NCI-H748 (cell line): ENCODE measurements at regions not wholly inside any gene's neighbourhood (a gene's known extent, or its start where the extent isn't known, plus 50 kb on each side); places are given as distances from the start of the nearest gene placed in this dataset.
A peak's percentile ranks its signal among the peaks of the same experiment; 100 is the strongest.

Experiments
- DNase-seq: peaks from one replicate; lab custom pipeline; 2025; ENCODE audit not compliant: unreplicated experiment; lab: John Stamatoyannopoulos, UW

GRCh38 chr18:72470391-72470790 lies 73.8 kb downstream of the CBLN2 start:
- DNase-seq = no peak

DNA sequence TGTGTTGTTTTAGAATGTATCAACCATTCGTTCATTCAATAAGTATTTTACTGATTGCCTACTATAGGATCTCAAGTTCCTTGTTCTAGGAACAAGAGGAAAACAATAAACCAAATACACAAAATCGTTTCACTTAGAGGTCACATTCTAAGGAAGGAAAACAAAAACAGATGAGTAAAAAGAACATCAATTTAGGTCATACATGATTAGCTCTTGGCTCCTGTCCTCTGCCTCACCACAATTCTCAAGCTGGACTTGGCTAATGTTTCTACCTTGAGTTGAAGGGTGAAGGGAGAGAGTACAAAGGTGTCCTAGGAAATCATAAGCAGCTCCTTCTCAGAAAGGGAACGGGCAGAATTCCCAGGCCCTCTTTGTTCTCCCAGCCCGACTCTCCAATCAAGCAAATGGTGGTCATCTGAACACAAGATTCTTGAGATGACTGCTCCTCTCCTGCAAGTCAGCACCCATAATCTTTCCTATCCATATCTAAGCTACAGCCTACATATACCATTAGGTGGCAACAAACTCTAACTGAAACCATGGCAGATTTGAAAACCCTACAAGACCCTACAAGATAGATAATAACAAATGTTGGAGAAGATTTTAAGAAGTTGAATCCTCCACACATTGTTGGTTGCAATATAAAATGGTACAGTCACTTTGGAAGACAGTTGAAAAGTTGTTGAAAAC lies 76.0 kb downstream of the CBLN2 start:
- no peak for DNase-seq

DNA sequence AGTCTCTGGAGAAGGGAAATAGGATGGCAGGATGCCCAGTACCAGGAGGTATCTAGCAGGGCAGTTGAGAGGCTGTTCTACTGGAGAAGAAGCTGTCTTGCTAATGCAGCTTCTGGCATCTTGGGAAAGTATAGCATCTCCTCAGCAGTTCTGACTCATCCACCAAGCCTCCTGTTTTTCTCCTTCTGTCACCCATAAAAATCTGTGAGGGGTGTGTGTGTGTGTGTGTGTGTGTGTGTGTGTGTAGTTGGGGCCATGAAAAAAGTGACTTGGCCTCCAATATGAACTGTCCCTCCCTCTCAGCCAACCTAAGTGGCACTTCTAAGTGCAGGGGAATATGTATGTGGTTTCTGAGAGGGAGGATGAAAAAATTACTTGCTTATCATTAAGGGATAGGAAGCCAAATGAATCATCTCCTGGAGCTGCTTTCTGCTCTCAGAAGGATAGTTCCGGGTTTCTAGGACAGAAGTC lies 83.9 kb downstream of the CBLN2 start:
- DNase-seq = no peak

- DNase-seq = no peak
Measured at GRCh38 chr18:72458271-72458670, 85.9 kb downstream of the CBLN2 start.

GRCh38 chr18:72456802-72457201 lies 87.3 kb downstream of the CBLN2 start:
- no peak for DNase-seq

DNA sequence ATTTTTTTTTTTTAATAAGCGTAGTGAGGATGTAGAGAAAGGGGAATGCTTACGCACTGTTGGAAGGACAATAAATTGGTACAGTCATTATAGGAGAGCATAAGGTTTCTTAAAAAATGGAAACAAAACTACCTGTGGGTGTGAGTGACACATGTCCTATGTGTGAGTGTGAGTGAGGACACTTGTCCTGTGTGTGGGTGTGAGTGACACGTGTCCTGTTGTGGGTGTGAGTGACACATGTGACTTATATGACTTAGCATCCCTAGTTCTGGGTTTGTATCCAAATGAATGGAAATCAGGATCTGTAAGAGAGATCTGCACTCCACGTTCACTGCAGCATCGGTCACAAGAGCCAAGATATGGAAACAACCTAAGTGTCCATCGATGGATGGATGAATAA lies 91.8 kb downstream of the CBLN2 start:
- DNase-seq = no peak

DNA sequence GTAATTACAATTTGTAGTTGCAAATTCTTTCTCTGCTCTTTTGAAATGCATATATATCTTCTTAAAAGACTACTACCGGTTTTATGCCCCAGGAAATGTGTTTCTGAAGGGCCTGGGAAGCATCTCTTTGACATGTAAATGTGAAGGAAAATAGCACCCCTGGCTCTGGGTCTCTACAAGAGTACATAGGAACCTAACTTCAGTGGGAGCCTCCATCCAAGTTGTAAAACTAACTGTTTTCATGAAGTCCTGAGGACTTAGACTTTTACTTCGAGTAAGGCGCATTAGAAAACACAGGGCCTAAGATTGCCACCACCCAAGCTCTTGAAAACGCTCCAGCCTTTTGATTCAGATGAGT lies 99.4 kb downstream of the CBLN2 start:
- DNase-seq = no peak

- DNase-seq = no peak
Measured at GRCh38 chr18:72444111-72444797, 99.9 kb downstream of the CBLN2 start.

DNA sequence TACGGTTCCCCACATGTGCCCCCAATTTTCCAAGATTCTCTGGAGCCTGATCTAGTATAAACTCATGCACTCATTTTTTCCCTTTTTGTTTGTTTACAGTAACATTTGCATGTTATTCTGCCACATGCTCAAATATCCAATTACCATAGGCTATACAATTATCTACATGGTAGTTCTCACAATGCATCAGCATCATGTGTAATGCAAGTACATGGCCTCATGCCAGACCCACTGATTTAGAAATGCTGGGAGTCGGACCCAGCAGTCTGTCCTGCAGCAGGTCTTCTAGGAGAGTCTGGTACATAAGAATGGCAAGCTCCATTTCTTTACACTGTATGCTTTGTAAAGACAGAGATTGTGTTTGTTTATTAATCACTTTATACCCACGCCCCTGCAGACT lies 107.7 kb downstream of the CBLN2 start:
- DNase-seq = peak; percentile 77

DNA sequence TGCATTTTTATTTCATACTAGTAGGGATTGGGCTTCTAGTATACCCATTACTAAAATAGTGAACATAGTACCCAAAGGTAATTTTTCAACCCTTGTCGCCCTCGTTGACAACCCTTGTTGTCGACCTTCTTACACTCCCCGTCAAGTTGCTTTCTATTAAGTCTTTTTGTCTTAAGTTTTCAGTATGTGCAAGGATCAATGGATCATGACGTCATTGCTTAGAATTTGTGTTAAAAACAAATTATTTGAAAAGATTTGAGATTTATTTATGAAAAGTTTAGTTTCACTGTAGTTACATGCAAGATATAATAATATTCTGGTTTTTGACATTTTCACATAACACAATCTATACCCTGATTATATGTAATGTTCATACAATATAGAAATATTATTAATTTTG lies 110.4 kb downstream of the CBLN2 start:
- DNase-seq = no peak

DNA sequence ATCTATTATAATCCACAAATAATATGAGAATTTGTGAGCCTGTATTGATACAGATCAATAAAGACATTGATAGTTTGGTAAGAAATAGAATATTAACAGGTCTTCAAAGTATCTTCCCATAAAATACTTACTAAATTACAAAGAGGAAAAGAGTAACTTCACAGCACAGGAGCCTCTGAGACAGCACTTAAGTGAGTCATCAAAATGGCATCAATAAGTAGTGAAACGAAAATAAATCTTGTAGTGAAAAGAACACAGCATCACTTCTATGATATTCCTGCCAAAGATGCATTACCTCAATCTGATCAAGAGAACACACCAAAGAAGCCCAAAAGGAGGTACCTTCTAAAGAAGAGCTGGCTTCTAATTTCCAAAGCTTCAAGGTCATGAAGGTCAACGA lies 116.4 kb downstream of the CBLN2 start:
- DNase-seq = no peak

DNA sequence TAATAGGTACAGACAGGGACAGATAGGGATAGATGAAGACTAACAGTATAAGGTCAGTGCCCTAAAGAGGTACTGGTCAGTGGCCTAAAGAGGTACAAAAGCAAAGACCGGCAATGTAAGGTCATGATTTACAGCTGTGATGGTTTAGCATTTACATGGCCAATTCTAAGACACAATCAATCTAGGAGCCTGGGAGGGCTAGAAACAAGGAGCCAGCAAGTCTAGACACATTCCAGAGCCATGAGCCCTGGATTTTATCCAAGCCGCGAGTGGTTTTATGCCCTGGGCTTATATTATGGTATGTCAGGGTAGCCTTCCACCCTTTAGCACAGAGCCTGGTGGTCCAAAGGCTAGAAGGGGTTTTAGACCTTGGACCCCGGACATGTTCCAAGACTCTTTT lies 124.2 kb downstream of the CBLN2 start:
- DNase-seq = no peak

- DNase-seq = no peak
Measured at GRCh38 chr18:72412927-72413326, 131.2 kb downstream of the CBLN2 start.

DNA sequence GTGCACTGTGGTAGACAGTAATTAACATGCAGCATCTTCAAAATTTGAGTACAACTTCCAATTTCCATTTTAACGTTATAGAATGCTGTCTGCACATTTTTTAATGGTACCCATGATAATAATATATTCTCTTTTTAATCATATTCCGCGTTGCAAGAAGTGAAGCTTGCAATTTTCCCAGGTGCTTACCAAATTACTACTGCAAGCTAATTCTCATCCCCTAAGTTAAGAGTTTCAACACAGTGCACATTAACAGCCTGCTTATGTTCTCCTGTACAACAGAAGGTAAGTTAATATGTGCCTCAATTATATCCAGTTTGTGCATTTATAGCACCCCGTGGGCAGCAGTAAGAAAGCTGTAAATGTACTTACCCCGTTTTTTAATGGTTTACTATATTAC lies 132.9 kb downstream of the CBLN2 start:
- no peak for DNase-seq

- DNase-seq = no peak
Measured at GRCh38 chr18:72410399-72410798, 133.7 kb downstream of the CBLN2 start.

DNA sequence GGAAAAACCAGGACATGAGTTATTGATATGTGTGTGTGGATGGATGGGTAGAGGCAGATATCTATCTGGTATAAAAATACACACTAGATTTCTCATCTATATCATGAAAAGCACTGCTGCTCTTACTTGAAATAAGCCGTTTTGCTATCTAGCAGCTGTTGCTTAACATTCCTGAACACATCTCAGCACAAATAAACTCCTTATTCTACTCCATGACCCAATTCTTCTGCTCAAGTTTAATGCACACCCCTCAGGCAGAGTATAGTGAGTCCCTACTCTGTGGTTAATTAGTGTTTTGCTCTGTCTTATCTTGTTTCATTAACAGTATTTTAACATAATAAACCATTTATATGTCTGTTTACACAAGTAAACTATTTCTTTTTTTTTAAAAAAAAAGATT lies 134.2 kb downstream of the CBLN2 start:
- DNase-seq = no peak

- no peak for DNase-seq
Measured at GRCh38 chr18:72407048-72407447, 137.1 kb downstream of the CBLN2 start.

DNA sequence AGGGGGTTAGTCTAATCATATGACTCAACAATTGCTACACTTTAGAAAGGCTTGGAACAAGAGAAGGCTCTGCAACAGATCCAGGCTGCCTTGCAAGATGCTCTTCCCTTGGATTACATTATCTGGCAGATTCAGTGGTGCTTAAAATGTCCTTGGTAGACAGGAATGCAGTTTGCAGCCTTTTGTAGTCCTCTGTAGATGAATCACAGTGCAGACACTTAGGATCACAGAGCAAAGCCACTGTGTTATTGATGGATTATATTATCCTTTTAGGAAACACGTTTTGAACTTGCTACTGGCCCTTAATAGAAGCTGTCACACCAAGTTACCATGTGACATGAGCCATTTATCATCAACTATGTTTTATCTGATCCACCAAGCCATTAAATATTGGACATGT lies 152.2 kb downstream of the CBLN2 start:
- no peak for DNase-seq

GRCh38 chr18:72391427-72391826 lies 152.7 kb downstream of the CBLN2 start:
- DNase-seq = no peak

DNA sequence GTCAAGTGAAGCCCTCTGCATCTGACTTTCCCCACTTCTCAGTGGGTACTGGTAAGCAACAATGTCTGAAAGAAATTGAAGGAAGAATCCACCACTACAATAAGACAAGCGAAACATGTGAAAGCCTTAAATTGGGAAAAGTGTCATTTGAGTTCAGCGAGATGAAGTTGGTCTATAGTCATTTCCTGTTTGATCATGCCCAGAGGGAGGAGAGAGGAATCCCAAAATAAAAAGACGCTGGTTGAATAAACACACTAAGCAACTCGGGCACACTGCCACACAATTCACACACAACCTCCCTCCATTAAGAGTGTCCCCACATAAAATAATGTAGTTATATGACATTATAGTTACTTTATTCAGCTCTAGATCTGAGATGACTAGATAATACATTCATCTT lies 166.1 kb downstream of the CBLN2 start:
- DNase-seq = no peak

- no peak for DNase-seq
Measured at GRCh38 chr18:72376256-72376655, 167.9 kb downstream of the CBLN2 start.

GRCh38 chr18:72375618-72376017 lies 168.5 kb downstream of the CBLN2 start:
- peak; percentile 38 for DNase-seq

GRCh38 chr18:72372076-72372475 lies 172.1 kb downstream of the CBLN2 start:
- no peak for DNase-seq
